ENCODE measurements at regions not wholly inside any gene's neighbourhood (a gene's known extent, or its start where the extent isn't known, plus 50 kb on each side); places are given as distances from the start of the nearest gene placed in this dataset.

DNA sequence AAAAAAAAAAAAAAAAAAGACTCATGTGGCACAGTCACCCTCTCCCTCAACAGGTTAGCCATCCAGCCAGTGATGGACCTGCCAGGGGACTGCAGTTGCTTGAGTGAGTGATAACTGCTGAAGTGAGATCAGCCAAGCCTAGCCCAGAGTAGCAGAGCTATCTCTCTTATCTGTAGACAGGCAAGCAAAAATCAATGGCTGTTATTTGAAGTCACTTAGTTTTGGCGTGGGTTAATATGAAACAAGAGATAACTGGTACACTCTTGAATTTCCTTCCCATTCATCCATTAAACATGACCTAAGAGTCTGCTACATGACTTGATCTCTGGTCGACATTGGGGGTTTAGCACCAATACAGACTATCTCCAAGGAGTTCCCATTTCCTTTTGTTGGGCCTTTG, 51.2 kb upstream of the TNIK start:
- intact Hi-C loops (cut with micrococcal nuclease; ENCODE audit: unreplicated experiment): no loop called here
- no peak overlapping the region for H3K27ac ChIP-seq (ENCODE audit: extremely low read length, insufficient read depth, low read length)
- H3K4me2 ChIP-seq (ENCODE audit: low read depth, low read length): no peak overlapping the region
- TF ChIP-seq PBX2 (CRISPR knock-in tag; IDR thresholded peaks at IDR 0.05): no peak
- no peak for TF ChIP-seq NFYC (CRISPR knock-in tag; IDR thresholded peaks at IDR 0.05)
- TF ChIP-seq, protein P1, sequence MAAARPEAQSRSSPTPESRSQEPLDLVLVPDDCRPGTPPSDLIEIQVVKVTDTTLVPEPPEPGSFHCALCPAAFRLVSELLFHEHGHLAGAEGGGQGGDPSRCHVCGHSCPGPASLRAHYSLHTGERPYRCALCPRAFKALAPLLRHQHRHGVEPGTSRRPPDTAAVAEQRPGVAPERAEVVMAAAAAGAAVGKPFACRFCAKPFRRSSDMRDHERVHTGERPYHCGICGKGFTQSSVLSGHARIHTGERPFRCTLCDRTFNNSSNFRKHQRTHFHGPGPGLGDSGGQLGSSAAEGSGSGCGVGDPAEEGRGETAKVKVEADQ (CRISPR knock-in tag; IDR thresholded peaks at IDR 0.05; ENCODE audit: borderline replicate concordance): no peak
- no peak for TF ChIP-seq THYN1 (CRISPR knock-in tag; IDR thresholded peaks at IDR 0.05; ENCODE audit: borderline replicate concordance, low read depth)
- 14% methylated on average over 2 of the region's 2 CpGs for WGBS (ENCODE audit: low lambda C conversion rate)
- in situ Hi-C loops (cut with HindIII; ENCODE audit: extremely low pct_ligation_motif_present, low pct_unique_long_range_greater_than_20kb): no loop called here
- BruUV-seq (replicated peaks): no TSS peak
- H3K27me3 ChIP-seq (ENCODE audit: control insufficient read depth in 1 of 2, insufficient read depth in 2 of 2, low read length in 2 of 2): no peaks in the 10 kb centered on the region; a peak in 1 of 5 replicates
- H3K79me2 ChIP-seq (ENCODE audit: insufficient read depth, low read length): no peaks in the 10 kb centered on the region
- ChIA-PET CTCF (ENCODE audit: low intra/inter-chr PET ratio, low total read pairs) (no interaction called here), POLR2A (no interaction called here)
- DNase-seq (ENCODE audit: low spot score) (no peak), FAIRE-seq (no peak), ATAC-seq (no peak; the same call in 2 of the 3 replicates)
- no peaks in the 10 kb centered on the region for H3K36me3 ChIP-seq (replicated peaks in 1 of 2; ENCODE audit: control insufficient read depth in 1 of 2, insufficient read depth in 2 of 2, low read length in 2 of 2)
- no peaks in the 10 kb centered on the region for H4K20me1 ChIP-seq (ENCODE audit: insufficient read depth, low read length)
- no peak overlapping the region for H3K9ac ChIP-seq (ENCODE audit: insufficient read depth, low read depth, low read length)
- no peaks in the 10 kb centered on the region for H3K4me1 ChIP-seq (ENCODE audit: insufficient read depth, low read length)
- H2AFZ ChIP-seq (ENCODE audit: low read length): no peak overlapping the region
- no peaks in the 10 kb centered on the region for H3K9me3 ChIP-seq (ENCODE audit: low read length)
- H3K4me3 ChIP-seq (replicated peaks in 1 of 3; ENCODE audit: insufficient read depth in 1 of 3, low read depth in 2 of 3, low read length in 3 of 3): no peak overlapping the region

Small RNAs in the stretch of these regions (small RNA-seq; reads per million reads assigned to genes)
- 0 reads per million in 3 experiments for gene AC008134.1 (ENCODE audit: insufficient read depth in 2 of 3, insufficient read length in 3 of 3, low read depth in 2 of 3, low replicate concordance in 1 of 3)

Data from HepG2 (cell line).